Stimulated activated naive CD4-positive, alpha-beta T cell treated with Interleukin-2 at 50 U/mL for 16 hours (primary cell): ENCODE measurements at regions not wholly inside any gene's neighbourhood (a gene's known extent, or its start where the extent isn't known, plus 50 kb on each side); places are given as distances from the start of the nearest gene placed in this dataset.

Experiments used
- DNase-seq: peaks from one replicate; lab custom pipeline; 2025; lab: John Stamatoyannopoulos, UW

GRCh38 chr12:126454581-126454980 lies 1389.3 kb downstream of the AACS start:
- DNase-seq: no peak

- DNase-seq: no peak
These were observed 1392.5 kb downstream of the AACS start for GRCh38 chr12:126457776-126458175.

- DNase-seq: no peak
These were observed 1398.9 kb downstream of the AACS start for GRCh38 chr12:126464153-126464552.

GRCh38 chr12:126469211-126469610 lies 1404.0 kb downstream of the AACS start:
- no peak for DNase-seq

- DNase-seq: no peak
These were observed 1409.5 kb downstream of the AACS start for GRCh38 chr12:126474703-126475102.

GRCh38 chr12:126480451-126480850 lies 1415.2 kb downstream of the AACS start:
- no peak for DNase-seq

GRCh38 chr12:126481688-126482087 lies 1416.5 kb downstream of the AACS start:
- no peak for DNase-seq

- DNase-seq: no peak
These were observed 1417.1 kb downstream of the AACS start for GRCh38 chr12:126482238-126482889.

GRCh38 chr12:126483145-126484068 lies 1418.2 kb downstream of the AACS start:
- DNase-seq: no peak

- no peak for DNase-seq
These were observed 1422.3 kb downstream of the AACS start for GRCh38 chr12:126487431-126487980.

- DNase-seq: no peak
These were observed 1423.6 kb downstream of the AACS start for GRCh38 chr12:126488806-126489205.

- DNase-seq: no peak
These were observed 1426.9 kb downstream of the AACS start for GRCh38 chr12:126492181-126492580.

- DNase-seq: no peak
These were observed 1428.3 kb downstream of the AACS start for GRCh38 chr12:126493366-126494108.

- DNase-seq: no peak
These were observed 1431.0 kb downstream of the AACS start for GRCh38 chr12:126496201-126496600.

- no peak for DNase-seq
These were observed 1441.4 kb downstream of the AACS start for GRCh38 chr12:126506426-126507182.

GRCh38 chr12:126507231-126507630 lies 1442.0 kb downstream of the AACS start:
- DNase-seq: no peak

- DNase-seq: no peak
These were observed 1444.3 kb downstream of the AACS start for GRCh38 chr12:126509572-126509971.

- no peak for DNase-seq
These were observed 1445.4 kb downstream of the AACS start for GRCh38 chr12:126510630-126511029.

GRCh38 chr12:126512916-126513913 lies 1448.0 kb downstream of the AACS start:
- no peak for DNase-seq

- no peak for DNase-seq
These were observed 1453.5 kb downstream of the AACS start for GRCh38 chr12:126518596-126519200.
